RWPE1 (cell line): ENCODE measurements at regions not wholly inside any gene's neighbourhood (a gene's known extent, or its start where the extent isn't known, plus 50 kb on each side); places are given as distances from the start of the nearest gene placed in this dataset.

Experiments used
- CTCF ChIA-PET: fragments of 350-600 bp; sonication (Branson Sonifier 250); formaldehyde crosslinking; extraction: SDS; loops from one replicate; lab custom pipeline; 2021; lab: Yijun Ruan, JAX
- POLR2A ChIA-PET: fragments of 400-600 bp; formaldehyde crosslinking; extraction: SDS; loops from one replicate; lab custom pipeline; 2020; ENCODE audit warnings: antibody characterized with exemption; ENCODE audit not compliant: low non-redundant PET; lab: Yijun Ruan, JAX
- DNase-seq: peaks from one replicate; pipeline ENCODE4 v3.0.0; 2012; ENCODE audit warnings: low spot score
- H3K27ac ChIP-seq: fragments of 450-650 bp; 2 replicates; pipeline ENCODE4 v1.5.1; 2017
- TF ChIP-seq, protein P1 (sequence below): fragments of 450-650 bp; conservative IDR thresholded peaks from 2 replicates; pipeline ENCODE4 v1.5.1; 2017; ENCODE audit warnings: low read depth, mild to moderate bottlenecking

GRCh38 chr5:167582886-167583285 is 708.6 kb upstream of the WWC1 start:
- H3K27ac ChIP-seq, result no peak overlapping the region
- no peak for DNase-seq
- CTCF ChIA-PET, result interaction anchor here (0.6 to 1.6 kb wide), 7 partner anchors 9 to 1051 kb away, joined by 3 to 4 read pairs (median 4); no protein-coding TSS in a partner anchor
- POLR2A ChIA-PET, result no interaction called here
- TF ChIP-seq, protein P1, sequence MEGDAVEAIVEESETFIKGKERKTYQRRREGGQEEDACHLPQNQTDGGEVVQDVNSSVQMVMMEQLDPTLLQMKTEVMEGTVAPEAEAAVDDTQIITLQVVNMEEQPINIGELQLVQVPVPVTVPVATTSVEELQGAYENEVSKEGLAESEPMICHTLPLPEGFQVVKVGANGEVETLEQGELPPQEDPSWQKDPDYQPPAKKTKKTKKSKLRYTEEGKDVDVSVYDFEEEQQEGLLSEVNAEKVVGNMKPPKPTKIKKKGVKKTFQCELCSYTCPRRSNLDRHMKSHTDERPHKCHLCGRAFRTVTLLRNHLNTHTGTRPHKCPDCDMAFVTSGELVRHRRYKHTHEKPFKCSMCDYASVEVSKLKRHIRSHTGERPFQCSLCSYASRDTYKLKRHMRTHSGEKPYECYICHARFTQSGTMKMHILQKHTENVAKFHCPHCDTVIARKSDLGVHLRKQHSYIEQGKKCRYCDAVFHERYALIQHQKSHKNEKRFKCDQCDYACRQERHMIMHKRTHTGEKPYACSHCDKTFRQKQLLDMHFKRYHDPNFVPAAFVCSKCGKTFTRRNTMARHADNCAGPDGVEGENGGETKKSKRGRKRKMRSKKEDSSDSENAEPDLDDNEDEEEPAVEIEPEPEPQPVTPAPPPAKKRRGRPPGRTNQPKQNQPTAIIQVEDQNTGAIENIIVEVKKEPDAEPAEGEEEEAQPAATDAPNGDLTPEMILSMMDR, result no peak

DNA sequence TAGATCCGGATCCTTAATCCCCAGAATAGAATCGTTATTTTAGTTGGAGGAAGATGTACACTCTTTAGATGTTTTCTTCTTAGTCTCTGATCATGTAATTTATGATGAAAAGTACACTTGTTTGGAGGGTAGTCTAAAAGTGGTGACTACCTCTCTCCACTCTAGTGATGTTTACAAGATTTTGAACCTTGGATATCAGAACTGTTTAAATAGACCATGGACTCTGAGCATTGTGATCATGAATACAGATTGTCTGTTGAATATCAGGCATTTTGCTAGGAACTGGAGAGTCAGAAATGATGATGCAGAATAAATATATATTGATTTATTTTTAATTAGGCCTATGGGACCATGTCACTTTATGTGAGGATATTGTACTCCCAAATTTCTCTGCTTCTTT is 706.3 kb upstream of the WWC1 start:
- TF ChIP-seq, protein P1, result no peak
- no peak for DNase-seq
- ChIA-PET CTCF (interaction anchor here (0.7 kb wide), 1 partner anchor 469 kb away, joined by 3 read pairs; no protein-coding TSS in a partner anchor), POLR2A (no interaction called here)
- no peak overlapping the region for H3K27ac ChIP-seq

- ChIA-PET POLR2A (no interaction called here), CTCF (interaction anchor here (0.5 to 1.2 kb wide), 10 partner anchors 9 to 1339 kb away, joined by 3 to 5 read pairs (median 3); no protein-coding TSS in a partner anchor)
- peak; percentile 63 for DNase-seq
- H3K27ac ChIP-seq, result no peak overlapping the region
- TF ChIP-seq, protein P1, result peak; percentile 42
Measured at GRCh38 chr5:167587772-167588437, 703.5 kb upstream of the WWC1 start.

- no peak overlapping the region for H3K27ac ChIP-seq
- ChIA-PET POLR2A (no interaction called here), CTCF (interaction anchor here (0.5 to 0.7 kb wide), 2 partner anchors 455 to 928 kb away, joined by 3 to 4 read pairs; no protein-coding TSS in a partner anchor)
- no peak for DNase-seq
- TF ChIP-seq, protein P1, result no peak
Measured at GRCh38 chr5:167592114-167592513, 699.3 kb upstream of the WWC1 start.

- POLR2A ChIA-PET, result no interaction called here
- H3K27ac ChIP-seq, result no peak overlapping the region
- TF ChIP-seq, protein P1, result no peak
- CTCF ChIA-PET, result interaction anchor here (0.7 kb wide), 1 partner anchor 504 kb away, joined by 3 read pairs; no protein-coding TSS in a partner anchor
- DNase-seq, result no peak
Measured at GRCh38 chr5:167593329-167594060, 698.0 kb upstream of the WWC1 start.

DNA sequence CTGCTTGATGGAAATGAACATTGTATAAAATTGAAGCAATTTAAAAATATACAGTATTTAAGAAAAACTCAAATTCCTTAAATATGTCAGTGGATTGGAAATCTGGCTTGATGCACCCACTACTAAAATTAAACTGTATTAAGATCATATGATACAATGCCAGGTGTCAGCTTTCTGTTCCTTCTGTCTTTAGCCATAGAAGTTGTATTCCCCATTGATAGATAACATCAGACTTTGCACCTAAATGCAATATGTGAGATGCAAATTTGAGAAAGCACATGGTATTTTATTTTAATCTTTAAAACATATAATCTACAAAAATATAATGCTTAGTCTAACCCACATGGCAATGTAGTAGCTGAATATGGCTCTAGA is 697.4 kb upstream of the WWC1 start:
- ChIA-PET POLR2A (no interaction called here), CTCF (interaction anchor here (0.5 kb wide), 1 partner anchor 311 kb away, joined by 3 read pairs; no protein-coding TSS in a partner anchor)
- TF ChIP-seq, protein P1, result no peak
- H3K27ac ChIP-seq, result no peak overlapping the region
- no peak for DNase-seq
